ENCODE measurements at regions not wholly inside any gene's neighbourhood (a gene's known extent, or its start where the extent isn't known, plus 50 kb on each side); places are given as distances from the start of the nearest gene placed in this dataset.

GRCh38 chr3:41053220-41053619 lies 146.1 kb upstream of the CTNNB1 start:
- DNase-seq = no peak

DNA sequence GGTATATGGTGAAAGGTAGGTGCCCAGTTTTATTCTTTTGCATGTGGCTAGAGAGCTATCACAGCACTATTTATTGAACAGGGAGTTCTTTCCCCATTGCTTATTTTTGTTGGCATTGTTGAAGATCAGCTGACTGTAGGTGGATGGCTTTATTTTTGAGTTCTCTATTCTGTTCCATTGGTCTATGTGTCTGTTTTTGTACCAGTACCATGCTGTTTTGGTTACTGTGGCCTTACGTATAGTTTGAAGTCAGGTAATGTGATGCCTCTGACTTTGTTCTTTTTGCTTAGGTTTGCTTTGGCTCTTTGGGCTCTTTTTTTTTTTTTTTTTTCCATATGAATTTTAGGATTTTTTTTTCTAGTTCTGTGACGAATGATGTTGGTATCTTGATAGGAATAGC lies 139.2 kb upstream of the CTNNB1 start:
- no peak for DNase-seq

GRCh38 chr3:41064070-41064469 lies 135.2 kb upstream of the CTNNB1 start:
- DNase-seq = no peak

DNA sequence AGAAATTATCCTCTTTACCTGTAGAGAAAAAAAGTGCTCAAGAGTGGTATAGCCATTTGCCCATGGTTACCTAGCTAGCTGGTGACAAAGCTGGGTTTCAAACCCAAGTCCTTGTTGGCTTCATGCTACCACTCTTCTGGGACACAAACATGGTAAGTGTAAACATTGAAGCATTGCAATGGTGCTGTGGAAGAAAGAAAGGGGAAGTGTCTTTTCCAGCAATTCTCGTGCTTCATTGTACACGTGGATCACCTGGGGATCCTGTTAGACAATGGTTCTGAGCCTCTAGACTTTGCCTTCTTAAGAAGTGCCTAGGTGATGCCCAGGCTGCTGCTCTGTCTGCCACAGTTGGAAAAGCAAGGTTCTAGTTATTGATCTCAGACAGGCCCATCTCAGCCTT lies 134.8 kb upstream of the CTNNB1 start:
- no peak for DNase-seq

DNA sequence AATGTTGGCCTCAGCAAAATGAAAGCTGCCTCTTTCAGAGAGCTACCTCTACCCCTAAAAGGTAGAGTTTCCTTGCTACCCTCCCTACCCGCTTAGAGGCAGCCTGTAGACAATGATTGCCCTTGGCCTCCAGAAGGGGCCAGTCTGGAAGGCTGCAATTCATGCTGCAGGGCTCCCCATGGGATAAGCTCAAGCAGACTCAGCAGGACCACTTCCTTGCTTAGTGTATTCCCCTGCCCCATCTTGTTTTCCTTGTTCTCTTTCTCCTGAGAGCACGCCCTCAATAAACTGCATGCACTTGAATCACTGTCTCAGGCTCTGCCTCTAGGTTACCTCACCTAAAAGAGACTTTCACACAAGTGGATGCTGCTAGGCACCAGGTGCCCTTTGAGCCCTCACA lies 134.0 kb upstream of the CTNNB1 start:
- no peak for DNase-seq

DNA sequence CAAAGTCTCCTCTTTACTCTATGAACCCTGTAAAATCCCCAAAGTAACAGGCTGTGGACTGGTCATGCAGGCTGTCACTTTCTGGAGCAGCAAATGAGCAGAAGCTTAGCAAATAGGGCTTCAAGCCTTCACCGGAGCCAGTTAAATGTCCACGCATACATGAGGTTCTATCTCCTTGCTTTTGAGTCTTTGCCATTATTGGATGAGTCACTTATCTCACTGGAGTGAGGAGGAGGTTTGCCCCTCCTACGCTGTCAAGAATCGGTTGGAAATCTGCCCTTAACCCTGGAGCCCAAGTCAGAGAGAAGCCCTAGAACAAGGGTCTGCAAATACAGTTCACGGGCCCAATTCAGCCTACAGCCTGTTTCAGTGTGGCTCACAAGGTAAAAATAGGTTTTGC lies 126.1 kb upstream of the CTNNB1 start:
- DNase-seq = no peak

DNA sequence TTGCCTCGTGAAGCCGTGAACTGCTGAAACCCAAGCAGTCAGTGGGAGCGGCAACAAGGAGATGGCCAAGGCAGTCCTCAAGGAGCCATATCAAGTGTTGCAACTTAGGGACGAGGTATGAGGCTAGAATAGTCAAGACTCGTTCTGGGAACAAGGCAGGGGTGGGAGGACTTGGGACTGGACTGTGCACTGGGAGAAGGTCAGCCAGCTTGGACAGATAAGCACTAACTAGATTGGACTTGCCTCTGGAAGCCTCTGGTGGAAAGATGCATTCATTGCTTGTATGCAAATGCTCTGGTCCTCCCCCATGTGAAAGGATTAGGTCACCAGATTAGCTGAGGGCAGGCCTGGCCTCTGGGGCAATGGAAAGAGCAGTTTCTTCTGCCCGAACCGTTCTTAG lies 123.3 kb upstream of the CTNNB1 start:
- DNase-seq = no peak

DNA sequence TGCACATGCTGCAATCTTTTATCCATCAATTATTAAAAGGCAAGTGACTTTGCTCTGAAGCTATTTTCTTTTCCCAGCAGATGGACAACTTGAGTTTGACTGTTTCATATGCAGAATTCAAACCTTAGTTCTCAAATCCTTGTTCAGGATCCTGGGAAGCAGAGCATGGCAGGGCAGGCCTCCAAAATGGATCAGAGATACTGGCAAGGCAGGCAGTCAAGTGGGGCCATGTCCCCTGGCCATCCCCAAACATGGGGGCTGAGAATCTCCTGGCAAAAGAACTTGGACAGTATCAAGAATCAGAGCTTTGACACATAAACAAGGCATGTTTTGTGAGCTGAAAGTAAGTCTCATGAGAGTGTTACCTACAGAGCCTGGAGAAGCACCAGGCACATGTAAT lies 122.9 kb upstream of the CTNNB1 start:
- DNase-seq = no peak

- no peak for DNase-seq
These were observed 119.2 kb upstream of the CTNNB1 start for GRCh38 chr3:41080141-41080540.

DNA sequence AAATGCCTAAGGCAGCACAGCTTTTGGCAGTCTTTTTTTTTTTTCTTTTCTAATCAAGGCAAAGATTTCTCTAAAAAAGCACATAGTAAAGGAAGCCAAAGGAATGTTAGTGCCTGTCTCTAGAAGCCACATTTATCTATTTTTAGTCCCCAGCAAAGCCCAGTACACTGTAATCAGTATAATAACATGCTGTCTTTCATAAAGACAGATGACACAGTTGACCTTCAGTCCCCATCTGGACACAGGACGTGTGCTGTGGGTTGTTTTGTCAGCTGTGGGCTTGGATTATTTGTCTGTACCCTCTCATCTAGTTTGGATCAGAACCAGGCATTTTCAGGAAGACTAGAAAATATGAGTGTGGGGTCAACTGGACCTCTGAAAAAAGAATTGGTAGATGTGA lies 110.4 kb upstream of the CTNNB1 start:
- peak; percentile 8 for DNase-seq

DNA sequence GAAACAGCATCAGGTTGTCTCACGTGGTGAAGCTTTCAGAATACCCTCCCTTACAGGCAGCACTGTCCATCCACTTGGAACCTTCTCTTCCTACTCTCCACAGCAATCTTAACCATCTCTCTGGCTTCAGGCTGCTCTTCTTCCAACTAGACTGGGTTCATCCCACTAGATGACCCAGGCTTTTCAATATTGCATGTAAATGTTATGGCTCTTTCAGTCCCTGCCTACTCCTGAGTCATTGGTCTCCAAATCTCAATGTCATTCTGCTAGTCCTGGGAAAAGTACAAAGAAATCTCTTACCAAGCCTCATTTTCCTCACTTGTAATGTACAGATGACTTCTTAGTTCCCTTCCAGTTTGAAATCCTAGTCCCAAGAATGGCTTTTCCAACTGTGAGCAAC lies 109.7 kb upstream of the CTNNB1 start:
- DNase-seq = no peak

GRCh38 chr3:41092844-41093243 lies 106.5 kb upstream of the CTNNB1 start:
- no peak for DNase-seq

DNA sequence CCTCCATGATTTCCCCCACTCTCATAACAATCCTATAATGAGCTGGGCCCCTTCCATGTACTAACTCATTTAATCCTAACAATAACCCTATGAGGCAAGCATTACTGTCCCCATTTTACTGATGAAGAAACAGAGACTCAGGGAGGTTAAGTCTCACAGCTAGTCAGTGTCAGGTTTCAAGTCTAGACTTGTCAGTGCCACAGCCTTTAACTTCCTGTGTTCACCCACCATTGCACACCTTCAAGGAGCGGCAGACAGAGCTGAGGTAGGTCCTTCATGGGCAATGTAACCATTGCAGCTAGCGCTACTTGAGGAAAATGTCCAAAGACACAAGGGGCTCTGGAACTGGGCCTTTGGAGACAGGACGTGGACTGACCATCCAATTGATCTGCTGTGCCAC lies 105.8 kb upstream of the CTNNB1 start:
- no peak for DNase-seq

DNA sequence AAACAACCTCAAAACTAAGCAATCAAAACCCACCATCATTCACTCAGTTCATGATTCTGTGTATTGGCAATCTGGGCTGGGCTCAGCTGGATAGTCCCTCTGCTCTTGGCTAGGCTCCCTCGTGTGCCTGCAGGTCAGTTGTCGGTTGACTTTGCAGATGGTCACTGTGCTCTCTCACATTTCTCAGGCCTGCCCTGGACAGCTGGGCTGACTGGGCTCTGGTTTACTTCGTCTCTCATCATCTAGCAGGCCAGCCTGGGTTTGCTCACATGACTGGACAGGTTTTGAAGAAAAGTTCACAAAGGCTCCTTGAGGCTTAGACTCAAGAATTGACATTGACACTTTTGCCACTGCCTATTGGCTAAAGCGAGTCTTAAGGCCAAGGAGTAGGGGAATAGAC lies 105.0 kb upstream of the CTNNB1 start:
- no peak for DNase-seq

GRCh38 chr3:41095702-41096101 lies 103.6 kb upstream of the CTNNB1 start:
- DNase-seq = no peak

- DNase-seq = no peak
These were observed 101.3 kb upstream of the CTNNB1 start for GRCh38 chr3:41097896-41098496.

DNA sequence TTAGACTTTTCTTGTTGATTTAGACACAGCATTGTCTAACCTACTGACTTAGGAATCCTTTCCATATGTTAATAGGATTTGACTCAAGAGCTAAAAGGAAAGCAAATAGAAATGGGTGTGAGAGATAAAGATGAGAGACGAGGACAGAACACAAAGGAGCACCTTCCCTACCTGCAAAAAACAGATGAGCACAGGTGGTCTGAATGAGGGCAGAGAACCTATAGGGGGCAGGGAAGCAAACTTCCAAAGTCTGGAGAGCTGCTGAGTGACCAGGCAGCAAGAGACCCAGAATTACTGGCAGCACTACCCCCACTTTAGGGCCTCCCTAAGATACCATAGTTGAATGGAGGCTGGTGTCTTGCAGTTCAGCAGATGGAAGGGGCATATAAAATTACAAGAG lies 98.1 kb upstream of the CTNNB1 start:
- DNase-seq = no peak

DNA sequence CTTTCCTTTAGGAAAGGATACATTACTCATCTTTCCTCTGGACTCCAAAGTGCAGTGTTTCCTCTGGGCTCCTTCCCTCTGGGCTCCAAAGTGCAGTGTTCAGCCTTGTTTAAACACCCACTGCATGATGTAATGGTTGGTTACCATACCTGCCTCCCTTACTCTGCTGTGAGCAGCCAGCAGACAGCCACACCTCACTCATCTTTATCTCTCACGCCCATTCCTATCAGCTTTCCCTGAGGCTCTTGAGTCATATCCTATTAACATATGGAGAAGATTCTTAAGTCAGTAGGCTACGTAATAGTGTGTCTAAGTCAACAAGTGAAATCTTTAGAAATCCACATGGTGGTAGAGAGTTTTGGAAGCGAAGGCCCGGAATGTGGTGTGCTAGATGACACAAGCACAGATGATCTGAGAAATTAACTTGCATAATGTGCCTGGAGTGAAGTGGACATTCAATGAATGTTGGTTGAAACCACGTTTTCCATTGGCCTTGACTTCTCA lies 97.2 kb upstream of the CTNNB1 start:
- DNase-seq = no peak

DNA sequence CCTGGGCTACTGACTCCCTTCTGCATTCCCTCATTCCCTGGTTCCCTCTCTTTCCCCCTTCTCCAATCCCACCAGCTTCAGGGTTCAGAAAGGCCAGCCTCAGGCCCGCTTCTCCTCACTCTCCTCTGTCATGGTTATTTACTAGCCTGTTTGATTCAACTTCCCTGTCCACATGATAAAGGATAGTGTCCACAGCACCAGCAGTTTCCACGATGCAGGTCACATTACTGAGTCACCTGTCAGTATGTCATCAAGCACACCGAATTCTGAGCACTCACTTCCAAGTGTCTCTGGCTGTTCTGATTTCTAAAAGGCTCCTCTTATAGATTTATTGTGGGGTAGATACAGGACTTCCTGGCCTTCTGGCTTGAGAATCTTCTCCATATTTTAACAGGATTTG lies 96.6 kb upstream of the CTNNB1 start:
- DNase-seq = no peak

DNA sequence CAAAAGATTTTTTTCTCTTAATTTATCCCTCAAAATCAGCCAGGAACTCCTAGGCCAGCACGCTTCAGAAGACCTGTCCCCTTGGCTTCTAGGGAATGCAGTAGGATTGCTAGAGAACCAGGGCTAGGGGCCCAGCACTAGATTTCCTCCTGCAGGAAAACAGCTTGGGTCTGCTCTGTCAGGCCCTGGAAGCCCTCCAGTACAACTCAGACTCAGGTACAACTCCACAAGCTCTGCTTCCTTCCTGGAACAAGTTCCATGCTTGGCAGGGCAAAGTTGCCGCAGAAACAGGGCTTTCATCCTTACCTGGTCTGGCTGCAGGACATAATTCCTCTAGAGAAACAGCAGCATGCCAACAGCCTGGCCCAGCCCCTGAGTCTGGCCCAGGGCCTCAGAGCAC lies 96.1 kb upstream of the CTNNB1 start:
- DNase-seq = no peak

DNA sequence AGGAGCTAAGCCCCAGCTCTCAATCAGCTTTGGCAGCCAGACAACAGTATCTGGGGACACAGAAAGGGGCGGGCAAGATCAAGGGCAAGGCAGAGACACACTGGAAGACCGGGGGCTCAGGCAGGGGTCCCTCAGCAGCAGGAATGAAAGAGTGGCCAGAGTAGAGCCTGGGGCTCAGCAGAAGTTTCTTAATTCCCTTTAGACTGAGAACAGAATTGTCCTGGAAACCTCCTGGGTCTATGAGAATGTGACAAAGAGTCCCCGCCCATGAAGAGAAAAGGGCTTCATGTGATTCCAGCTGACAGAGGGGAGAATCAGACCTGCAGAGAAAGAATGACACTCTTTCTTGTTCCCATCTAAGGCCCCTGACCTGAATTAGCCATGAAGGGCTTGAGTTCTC lies 95.2 kb upstream of the CTNNB1 start:
- no peak for DNase-seq

DNA sequence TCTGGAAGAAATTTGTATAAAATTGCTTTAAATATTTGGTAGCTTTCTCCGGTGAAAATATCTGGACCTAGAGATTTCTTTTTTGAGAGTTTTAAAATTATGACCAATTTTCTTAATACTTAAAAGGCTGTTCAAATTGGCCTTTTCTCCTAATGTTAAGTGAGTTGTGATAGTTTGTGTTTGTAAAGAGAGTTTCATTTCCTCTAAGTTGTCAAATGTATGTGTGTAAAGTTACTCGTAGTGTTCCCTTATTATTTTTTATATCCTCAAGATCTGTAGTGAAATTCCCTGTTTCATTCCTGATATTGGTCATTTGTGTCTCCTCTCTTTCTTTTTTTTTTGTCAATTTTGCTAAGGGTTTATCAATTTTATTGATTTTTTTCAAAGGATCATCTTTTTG lies 92.6 kb upstream of the CTNNB1 start:
- DNase-seq = no peak

DNA sequence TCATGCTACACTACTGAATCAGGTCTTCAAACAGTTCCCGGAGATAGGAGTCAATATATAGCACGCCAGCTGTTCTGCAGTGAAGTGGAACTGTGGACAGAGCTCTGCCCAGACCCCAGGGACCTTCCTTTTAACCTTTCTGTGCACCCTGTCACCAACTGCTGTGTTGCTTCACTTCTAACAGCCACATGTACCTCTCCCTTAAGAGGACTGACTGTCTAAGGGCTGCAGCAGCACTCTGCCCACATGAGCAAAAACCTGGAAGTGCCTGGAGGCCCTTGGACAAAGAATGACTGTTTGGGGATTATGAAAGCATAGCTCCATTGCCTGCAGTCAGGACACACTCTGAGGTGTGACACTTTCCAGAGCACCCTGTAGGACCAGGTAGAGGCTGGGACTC lies 88.3 kb upstream of the CTNNB1 start:
- DNase-seq = no peak

DNA sequence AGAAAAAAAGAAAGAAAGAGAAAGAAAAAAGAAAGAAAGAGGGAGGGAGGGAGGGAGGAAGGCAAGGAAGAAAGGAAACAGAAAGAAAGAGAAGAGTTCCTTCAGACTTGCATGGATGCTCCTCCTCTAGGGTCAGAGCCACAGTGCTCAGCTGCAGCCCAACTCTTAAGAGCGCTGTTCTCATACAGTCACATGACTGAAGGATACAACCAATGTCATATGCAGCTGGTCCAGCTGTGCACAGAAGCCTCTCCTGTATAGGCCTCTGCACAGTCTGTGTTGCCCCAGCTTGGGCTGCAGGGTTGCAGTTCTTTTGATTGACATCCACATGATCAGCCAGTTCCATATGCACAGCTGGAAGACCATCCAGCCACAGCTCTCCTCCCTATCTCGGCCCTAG lies 86.8 kb upstream of the CTNNB1 start:
- DNase-seq = no peak

- no peak for DNase-seq
These were observed 84.2 kb upstream of the CTNNB1 start for GRCh38 chr3:41115069-41115468.

Data from fibroblast of skin of back (primary cell).